ENCODE measurements at regions not wholly inside any gene's neighbourhood (a gene's known extent, or its start where the extent isn't known, plus 50 kb on each side); places are given as distances from the start of the nearest gene placed in this dataset.

- Histone ChIP-seq H3K4me1 (ENCODE audit: control insufficient read depth, insufficient read depth, low read length, unreplicated experiment) (peaks cover under 1% of the 10 kb centered on the region), H3K4me3 (ENCODE audit: low read depth, low read length) (no peak overlapping the region), H3K27me3 (ENCODE audit: insufficient read depth, low read length) (peaks cover 20% of the 10 kb centered on the region), H3K27ac (ENCODE audit: low read depth, low read length) (no peak overlapping the region), H2AFZ (ENCODE audit: low read length, unreplicated experiment) (no peak overlapping the region), H3K79me2 (ENCODE audit: control insufficient read depth, insufficient read depth, low read length, unreplicated experiment) (no peaks in the 10 kb centered on the region), H3K36me3 (ENCODE audit: insufficient read depth, low read length) (no peaks in the 10 kb centered on the region)
Measured at GRCh38 chr16:54231919-54232318, 54.7 kb downstream of the IRX3 start.

- Histone ChIP-seq H3K4me3 (ENCODE audit: low read depth, low read length) (no peak overlapping the region), H3K79me2 (ENCODE audit: control insufficient read depth, insufficient read depth, low read length, unreplicated experiment) (no peaks in the 10 kb centered on the region), H3K36me3 (ENCODE audit: insufficient read depth, low read length) (no peaks in the 10 kb centered on the region), H2AFZ (ENCODE audit: low read length, unreplicated experiment) (no peak overlapping the region), H3K4me1 (ENCODE audit: control insufficient read depth, insufficient read depth, low read length, unreplicated experiment) (no peaks in the 10 kb centered on the region), H3K27me3 (ENCODE audit: insufficient read depth, low read length) (peaks cover 20% of the 10 kb centered on the region), H3K27ac (ENCODE audit: low read depth, low read length) (no peak overlapping the region)
Measured at GRCh38 chr16:54231336-54231735, 55.3 kb downstream of the IRX3 start.

GRCh38 chr16:54228325-54228724 lies 58.3 kb downstream of the IRX3 start:
- H3K27me3 ChIP-seq (ENCODE audit: insufficient read depth, low read length), result peaks cover 20% of the 10 kb centered on the region
- H3K4me3 ChIP-seq (ENCODE audit: low read depth, low read length), result no peak overlapping the region
- no peaks in the 10 kb centered on the region for H3K4me1 ChIP-seq (ENCODE audit: control insufficient read depth, insufficient read depth, low read length, unreplicated experiment)
- H3K36me3 ChIP-seq (ENCODE audit: insufficient read depth, low read length), result no peaks in the 10 kb centered on the region
- no peak overlapping the region for H3K27ac ChIP-seq (ENCODE audit: low read depth, low read length)
- no peak overlapping the region for H2AFZ ChIP-seq (ENCODE audit: low read length, unreplicated experiment)
- no peaks in the 10 kb centered on the region for H3K79me2 ChIP-seq (ENCODE audit: control insufficient read depth, insufficient read depth, low read length, unreplicated experiment)

GRCh38 chr16:54226296-54227010 lies 60.1 kb downstream of the IRX3 start:
- H3K36me3 ChIP-seq (ENCODE audit: insufficient read depth, low read length), result no peaks in the 10 kb centered on the region
- H3K4me1 ChIP-seq (ENCODE audit: control insufficient read depth, insufficient read depth, low read length, unreplicated experiment), result no peaks in the 10 kb centered on the region
- no peak overlapping the region for H2AFZ ChIP-seq (ENCODE audit: low read length, unreplicated experiment)

GRCh38 chr16:54219709-54220108 lies 66.9 kb downstream of the IRX3 start:
- Histone ChIP-seq H3K27me3 (ENCODE audit: insufficient read depth, low read length) (peaks cover 30% of the 10 kb centered on the region), H2AFZ (ENCODE audit: low read length, unreplicated experiment) (no peak overlapping the region), H3K4me1 (ENCODE audit: control insufficient read depth, insufficient read depth, low read length, unreplicated experiment) (no peaks in the 10 kb centered on the region), H3K4me3 (ENCODE audit: low read depth, low read length) (no peak overlapping the region), H3K36me3 (ENCODE audit: insufficient read depth, low read length) (no peaks in the 10 kb centered on the region), H3K79me2 (ENCODE audit: control insufficient read depth, insufficient read depth, low read length, unreplicated experiment) (no peaks in the 10 kb centered on the region), H3K27ac (ENCODE audit: low read depth, low read length) (no peak overlapping the region)

More at GRCh38 chr16:54226296-54227010, 60.1 kb downstream of the IRX3 start:
- Histone ChIP-seq H3K27ac (ENCODE audit: low read depth, low read length) (no peak overlapping the region), H3K79me2 (ENCODE audit: control insufficient read depth, insufficient read depth, low read length, unreplicated experiment) (no peaks in the 10 kb centered on the region), H3K27me3 (ENCODE audit: insufficient read depth, low read length) (peaks cover 5% of the 10 kb centered on the region; the same call in 1 of the 2 replicates), H3K4me3 (ENCODE audit: low read depth, low read length) (no peak overlapping the region)

GRCh38 chr16:54216688-54217087 lies 69.9 kb downstream of the IRX3 start:
- Histone ChIP-seq H3K4me1 (ENCODE audit: control insufficient read depth, insufficient read depth, low read length, unreplicated experiment) (no peaks in the 10 kb centered on the region), H3K36me3 (ENCODE audit: insufficient read depth, low read length) (no peaks in the 10 kb centered on the region), H2AFZ (ENCODE audit: low read length, unreplicated experiment) (no peak overlapping the region), H3K4me3 (ENCODE audit: low read depth, low read length) (no peak overlapping the region), H3K79me2 (ENCODE audit: control insufficient read depth, insufficient read depth, low read length, unreplicated experiment) (no peaks in the 10 kb centered on the region), H3K27ac (ENCODE audit: low read depth, low read length) (no peak overlapping the region), H3K27me3 (ENCODE audit: insufficient read depth, low read length) (peaks cover 58% of the 10 kb centered on the region)

GRCh38 chr16:54216268-54216667 lies 70.3 kb downstream of the IRX3 start:
- peaks cover 62% of the 10 kb centered on the region for H3K27me3 ChIP-seq (ENCODE audit: insufficient read depth, low read length)
- H2AFZ ChIP-seq (ENCODE audit: low read length, unreplicated experiment), result no peak overlapping the region
- no peak overlapping the region for H3K27ac ChIP-seq (ENCODE audit: low read depth, low read length)
- H3K79me2 ChIP-seq (ENCODE audit: control insufficient read depth, insufficient read depth, low read length, unreplicated experiment), result no peaks in the 10 kb centered on the region
- H3K36me3 ChIP-seq (ENCODE audit: insufficient read depth, low read length), result no peaks in the 10 kb centered on the region
- no peaks in the 10 kb centered on the region for H3K4me1 ChIP-seq (ENCODE audit: control insufficient read depth, insufficient read depth, low read length, unreplicated experiment)
- H3K4me3 ChIP-seq (ENCODE audit: low read depth, low read length), result no peak overlapping the region

GRCh38 chr16:54215471-54215870 lies 71.1 kb downstream of the IRX3 start:
- Histone ChIP-seq H3K36me3 (ENCODE audit: insufficient read depth, low read length) (no peaks in the 10 kb centered on the region), H3K4me3 (ENCODE audit: low read depth, low read length) (no peak overlapping the region), H3K79me2 (ENCODE audit: control insufficient read depth, insufficient read depth, low read length, unreplicated experiment) (no peaks in the 10 kb centered on the region), H3K27me3 (ENCODE audit: insufficient read depth, low read length) (peaks cover 70% of the 10 kb centered on the region), H2AFZ (ENCODE audit: low read length, unreplicated experiment) (no peak overlapping the region), H3K4me1 (ENCODE audit: control insufficient read depth, insufficient read depth, low read length, unreplicated experiment) (no peaks in the 10 kb centered on the region), H3K27ac (ENCODE audit: low read depth, low read length) (no peak overlapping the region)

GRCh38 chr16:54213322-54213721 lies 73.3 kb downstream of the IRX3 start:
- no peak overlapping the region for H3K4me3 ChIP-seq (ENCODE audit: low read depth, low read length)
- no peaks in the 10 kb centered on the region for H3K79me2 ChIP-seq (ENCODE audit: control insufficient read depth, insufficient read depth, low read length, unreplicated experiment)
- H3K4me1 ChIP-seq (ENCODE audit: control insufficient read depth, insufficient read depth, low read length, unreplicated experiment), result no peaks in the 10 kb centered on the region
- no peak overlapping the region for H3K27ac ChIP-seq (ENCODE audit: low read depth, low read length)
- peaks cover 74% of the 10 kb centered on the region for H3K27me3 ChIP-seq (ENCODE audit: insufficient read depth, low read length)
- no peak overlapping the region for H2AFZ ChIP-seq (ENCODE audit: low read length, unreplicated experiment)
- H3K36me3 ChIP-seq (ENCODE audit: insufficient read depth, low read length), result no peaks in the 10 kb centered on the region

GRCh38 chr16:54212893-54213292 lies 73.7 kb downstream of the IRX3 start:
- Histone ChIP-seq H3K27ac (ENCODE audit: low read depth, low read length) (no peak overlapping the region), H2AFZ (ENCODE audit: low read length, unreplicated experiment) (no peak overlapping the region), H3K36me3 (ENCODE audit: insufficient read depth, low read length) (no peaks in the 10 kb centered on the region), H3K79me2 (ENCODE audit: control insufficient read depth, insufficient read depth, low read length, unreplicated experiment) (no peaks in the 10 kb centered on the region), H3K4me3 (ENCODE audit: low read depth, low read length) (no peak overlapping the region), H3K4me1 (ENCODE audit: control insufficient read depth, insufficient read depth, low read length, unreplicated experiment) (no peaks in the 10 kb centered on the region), H3K27me3 (ENCODE audit: insufficient read depth, low read length) (peaks cover 74% of the 10 kb centered on the region)

GRCh38 chr16:54211203-54211602 lies 75.4 kb downstream of the IRX3 start:
- Histone ChIP-seq H3K27me3 (ENCODE audit: insufficient read depth, low read length) (peaks cover 79% of the 10 kb centered on the region), H3K4me3 (ENCODE audit: low read depth, low read length) (no peak overlapping the region), H3K4me1 (ENCODE audit: control insufficient read depth, insufficient read depth, low read length, unreplicated experiment) (no peaks in the 10 kb centered on the region), H3K36me3 (ENCODE audit: insufficient read depth, low read length) (no peaks in the 10 kb centered on the region), H3K79me2 (ENCODE audit: control insufficient read depth, insufficient read depth, low read length, unreplicated experiment) (no peaks in the 10 kb centered on the region), H3K27ac (ENCODE audit: low read depth, low read length) (no peak overlapping the region), H2AFZ (ENCODE audit: low read length, unreplicated experiment) (no peak overlapping the region)

All from ACC112 (cell line).